CD4-positive, alpha-beta memory T cell (primary cell): ENCODE measurements at regions not wholly inside any gene's neighbourhood (a gene's known extent, or its start where the extent isn't known, plus 50 kb on each side); places are given as distances from the start of the nearest gene placed in this dataset.

Experiments used
- CTCF ChIA-PET: fragments of 350-600 bp; sonication (Branson Sonifier 250); formaldehyde crosslinking; loops from one replicate; lab custom pipeline; 2021; ENCODE audit warnings: inconsistent platforms; ENCODE audit not compliant: partially characterized antibody; lab: Charles Lee
- POLR2A ChIA-PET: fragments of 350-600 bp; sonication (Branson Sonifier 250); formaldehyde crosslinking; loops from one replicate; lab custom pipeline; 2021; ENCODE audit not compliant: partially characterized antibody; lab: Charles Lee
- DNase-seq, 5 donors: peaks; one replicate each; pipeline versions ENCODE4 v3.0.0 to v3.0.0-alpha.2; 2020 to 2022; ENCODE audit warnings: mixed read lengths in 1 of 5
- H3K27ac ChIP-seq: one replicate; pipeline ENCODE4 v1.7.0; 2013; ENCODE audit warnings: low read depth, low read length
- H3K27me3 ChIP-seq: 2 replicates; pipeline ENCODE4 v1.7.0; 2013; ENCODE audit warnings: mild to moderate bottlenecking, low read length, moderate library complexity; ENCODE audit not compliant: insufficient read depth
- H3K36me3 ChIP-seq: 2 replicates; pipeline ENCODE4 v1.7.0; 2013; ENCODE audit warnings: mild to moderate bottlenecking, low read length, moderate library complexity; ENCODE audit not compliant: insufficient read depth
- H3K4me1 ChIP-seq: 2 replicates; pipeline ENCODE4 v1.7.0; 2013; ENCODE audit warnings: mild to moderate bottlenecking, low read length, moderate library complexity; ENCODE audit not compliant: insufficient read depth
- H3K4me3 ChIP-seq, 2 donors: one replicate each; pipeline ENCODE4 v1.7.0; 2013; ENCODE audit warnings: low read length in 2 of 2, mild to moderate bottlenecking in 1 of 2
- H3K9me3 ChIP-seq, 2 donors: one replicate each; pipeline ENCODE4 v1.7.0; 2013; ENCODE audit warnings: low read length in 2 of 2, control low read depth in 1 of 2; ENCODE audit not compliant: control insufficient read depth in 1 of 2
- H3K27ac Mint-ChIP-seq, 7 donors: one replicate each; pipeline ENCODE4 v1.8.0; 2020 to 2021; ENCODE audit warnings: mixed read lengths in 7 of 7, mild to moderate bottlenecking in 6 of 7, inconsistent platforms in 3 of 7, moderate library complexity in 3 of 7
- H3K27me3 Mint-ChIP-seq, 2 donors: one replicate each; pipeline ENCODE4 v1.8.0; 2020 to 2021; ENCODE audit warnings: mixed read lengths in 2 of 2
- H3K36me3 Mint-ChIP-seq, 2 donors: one replicate each; pipeline ENCODE4 v1.8.0; 2020 to 2021; ENCODE audit warnings: mixed read lengths in 2 of 2, inconsistent platforms in 1 of 2, mild to moderate bottlenecking in 1 of 2
- H3K4me1 Mint-ChIP-seq, 4 donors: one replicate each; pipeline ENCODE4 v1.8.0; 2020 to 2021; ENCODE audit warnings: mixed read lengths in 4 of 4, mild to moderate bottlenecking in 1 of 4
- H3K4me3 Mint-ChIP-seq, 8 donors: one replicate each; pipeline ENCODE4 v1.8.0; 2020 to 2021; ENCODE audit warnings: mixed read lengths in 8 of 8, mild to moderate bottlenecking in 7 of 8, moderate library complexity in 6 of 8, inconsistent platforms in 3 of 8
- H3K9me3 Mint-ChIP-seq, 8 donors: one replicate each; pipeline ENCODE4 v1.8.0; 2020 to 2021; ENCODE audit warnings: mixed read lengths in 8 of 8, mild to moderate bottlenecking in 5 of 8, inconsistent platforms in 3 of 8, moderate library complexity in 1 of 8
- intact Hi-C: fragments of 100-400 bp; cut with micrococcal nuclease; formaldehyde crosslinking; loops from one replicate; pipeline ENCODE4 v1.15.1; 2023

DNA sequence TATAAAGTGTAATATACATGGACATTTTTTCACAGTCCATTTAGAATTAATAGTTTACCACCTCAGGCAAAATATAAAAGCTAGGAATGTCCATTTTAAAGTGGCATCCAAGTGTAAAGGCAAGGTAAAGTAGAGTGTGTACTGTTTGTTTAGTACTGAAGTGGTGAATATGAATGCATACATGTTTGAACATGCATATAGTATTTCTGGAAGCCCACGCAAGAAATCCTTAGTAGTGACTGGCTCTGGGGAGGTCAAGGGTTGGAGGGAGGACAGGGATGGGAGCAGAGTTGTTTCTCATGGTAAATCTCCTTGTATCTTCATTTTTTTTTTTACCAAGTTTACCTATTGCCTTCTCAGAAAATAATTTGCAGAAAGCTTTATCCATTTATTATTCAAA lies 129.2 kb downstream of the UNC5CL start:
- Mint-ChIP-seq H3K4me1 (no peaks in the 10 kb centered on the region), H3K27me3 (peaks cover 0 to 9% of the 10 kb centered on the region in 2 donors), H3K36me3 (no peaks in the 10 kb centered on the region), H3K9me3 (peaks cover 0 to 2% (median 0%) of the 10 kb centered on the region in 8 donors), H3K4me3 (no peak overlapping the region), H3K27ac (no peak overlapping the region)
- intact Hi-C loops = no loop called here
- Histone ChIP-seq H3K36me3 (no peaks in the 10 kb centered on the region), H3K27me3 (no peaks in the 10 kb centered on the region), H3K4me1 (no peaks in the 10 kb centered on the region), H3K27ac (no peak overlapping the region), H3K4me3 (no peak overlapping the region), H3K9me3 (no peaks in the 10 kb centered on the region)
- ChIA-PET POLR2A (no interaction called here), CTCF (interaction anchor here (1.5 kb wide), 1 partner anchor 12 kb away, joined by 3 read pairs; no protein-coding TSS in a partner anchor)
- no peak for DNase-seq

DNA sequence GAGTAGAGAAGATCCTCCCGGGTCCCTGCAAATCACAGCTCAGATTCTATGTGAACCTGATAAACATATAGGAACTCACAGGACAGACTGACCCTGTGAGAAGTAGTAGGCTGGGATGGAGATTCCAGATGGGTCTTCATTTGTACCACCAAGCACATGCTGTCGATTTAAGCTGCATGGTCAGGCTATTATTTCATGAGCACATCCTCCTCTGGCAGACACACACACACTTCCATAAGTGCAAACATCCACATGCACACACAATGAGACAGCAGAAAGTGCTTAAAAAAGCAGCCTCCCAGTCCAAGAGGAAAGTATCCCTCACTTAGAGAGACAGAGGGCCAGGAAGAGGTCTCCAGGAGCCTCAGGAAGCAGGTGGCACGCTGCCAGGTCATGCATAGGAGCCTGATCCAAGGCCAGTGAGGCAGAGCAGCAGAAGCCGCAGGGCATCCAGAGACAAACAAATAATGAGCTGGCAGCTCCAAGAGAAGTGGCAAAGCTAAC lies 131.8 kb downstream of the UNC5CL start:
- ChIA-PET CTCF (no interaction called here), POLR2A (no interaction called here)
- Histone ChIP-seq H3K27me3 (no peaks in the 10 kb centered on the region), H3K4me3 (no peak overlapping the region), H3K4me1 (no peaks in the 10 kb centered on the region), H3K27ac (no peak overlapping the region), H3K36me3 (no peaks in the 10 kb centered on the region), H3K9me3 (no peaks in the 10 kb centered on the region)
- no peak overlapping the region for H3K27ac Mint-ChIP-seq
- H3K36me3 Mint-ChIP-seq = no peaks in the 10 kb centered on the region
- no peak for DNase-seq
- no peak overlapping the region for H3K4me3 Mint-ChIP-seq
- H3K9me3 Mint-ChIP-seq = no peaks in the 10 kb centered on the region
- H3K27me3 Mint-ChIP-seq = peaks cover 1 to 10% of the 10 kb centered on the region in 2 donors
- H3K4me1 Mint-ChIP-seq = no peaks in the 10 kb centered on the region
- intact Hi-C loops = no loop called here

DNA sequence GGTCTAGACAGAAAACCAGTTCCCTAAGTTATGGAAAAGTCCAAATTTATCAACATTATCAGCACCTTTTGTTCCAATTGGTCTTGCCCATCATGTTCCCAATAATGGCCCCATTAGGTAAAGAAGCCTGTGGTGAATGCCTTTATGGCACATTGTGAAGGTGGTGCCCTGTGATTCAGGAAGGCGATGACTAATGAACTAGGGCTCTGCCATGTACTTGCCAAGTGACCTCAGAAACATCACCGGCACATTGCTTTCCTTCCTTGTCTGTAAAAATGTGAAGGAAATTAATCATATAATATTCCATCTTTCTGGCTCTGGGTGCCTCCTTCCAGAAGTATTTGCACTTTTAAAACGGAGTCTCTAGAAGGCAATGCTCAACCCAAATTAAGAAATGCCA lies 132.3 kb downstream of the UNC5CL start:
- no peak overlapping the region for H3K27ac ChIP-seq
- no peaks in the 10 kb centered on the region for H3K4me1 ChIP-seq
- no peaks in the 10 kb centered on the region for H3K9me3 ChIP-seq
- Mint-ChIP-seq H3K4me3 (no peak overlapping the region), H3K27me3 (peaks cover 1 to 10% of the 10 kb centered on the region in 2 donors), H3K9me3 (no peaks in the 10 kb centered on the region), H3K27ac (no peak overlapping the region), H3K4me1 (no peaks in the 10 kb centered on the region), H3K36me3 (no peaks in the 10 kb centered on the region)
- no peaks in the 10 kb centered on the region for H3K27me3 ChIP-seq
- no peaks in the 10 kb centered on the region for H3K36me3 ChIP-seq
- ChIA-PET POLR2A (no interaction called here), CTCF (no interaction called here)
- intact Hi-C loops = no loop called here
- H3K4me3 ChIP-seq = no peak overlapping the region
- DNase-seq = no peak

DNA sequence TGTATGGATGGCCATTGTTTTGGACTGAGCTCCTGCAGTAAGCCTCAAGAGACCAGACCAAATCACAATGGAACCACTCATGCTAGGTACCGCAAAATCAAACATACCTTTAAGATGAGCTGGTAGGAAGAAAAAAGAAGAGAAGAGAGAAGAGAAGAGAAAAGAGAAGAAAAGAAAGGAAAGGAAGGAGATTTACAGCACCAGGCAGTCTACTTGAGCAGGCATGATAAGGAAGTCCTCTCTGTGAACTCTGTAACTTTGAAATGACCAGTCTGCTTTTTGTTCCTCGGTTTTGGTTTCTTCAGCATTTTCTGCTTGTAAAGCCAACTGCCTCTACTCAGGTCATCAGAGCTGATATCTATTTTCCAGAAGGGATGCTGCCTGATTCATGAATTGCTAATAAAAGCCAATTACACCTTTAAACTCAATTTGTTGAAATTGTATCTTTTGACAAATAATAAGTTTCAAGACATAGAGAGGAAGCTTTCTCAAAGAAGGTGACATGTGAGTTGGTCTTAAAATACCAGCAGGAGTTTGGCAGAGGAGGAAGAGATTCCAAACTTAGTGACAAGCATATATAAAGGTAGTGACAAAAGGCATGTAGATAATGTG lies 134.3 kb downstream of the UNC5CL start:
- ChIA-PET CTCF (no interaction called here), POLR2A (no interaction called here)
- no peaks in the 10 kb centered on the region for H3K27me3 ChIP-seq
- Mint-ChIP-seq H3K36me3 (no peaks in the 10 kb centered on the region), H3K9me3 (no peaks in the 10 kb centered on the region), H3K4me1 (no peaks in the 10 kb centered on the region), H3K4me3 (no peak overlapping the region), H3K27ac (no peak overlapping the region), H3K27me3 (peaks cover 3 to 8% of the 10 kb centered on the region in 2 donors)
- H3K36me3 ChIP-seq = no peaks in the 10 kb centered on the region
- H3K9me3 ChIP-seq = no peaks in the 10 kb centered on the region
- no peak for DNase-seq
- H3K4me3 ChIP-seq = no peak overlapping the region
- H3K27ac ChIP-seq = no peak overlapping the region
- intact Hi-C loops = no loop called here
- H3K4me1 ChIP-seq = no peaks in the 10 kb centered on the region

DNA sequence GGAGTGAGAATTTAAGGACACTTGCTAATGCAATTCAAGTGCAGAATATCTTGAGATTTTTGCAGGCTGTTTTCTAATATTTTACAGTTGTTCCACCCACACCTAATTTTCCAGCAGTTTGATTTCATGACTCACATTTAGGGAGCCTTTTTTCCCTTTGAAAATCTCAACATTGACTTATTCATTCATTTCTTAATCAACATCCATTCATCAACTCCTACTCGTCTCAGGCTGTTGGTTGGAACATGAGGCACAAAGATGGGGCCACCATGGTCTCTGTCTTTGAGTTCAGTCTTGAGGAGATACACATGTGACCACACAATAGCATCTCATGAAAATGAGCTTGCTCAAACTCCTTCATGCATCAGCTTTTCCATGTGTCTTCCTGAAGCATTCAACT lies 135.6 kb downstream of the UNC5CL start:
- H3K27ac Mint-ChIP-seq = no peak overlapping the region
- H3K9me3 Mint-ChIP-seq = no peaks in the 10 kb centered on the region
- H3K9me3 ChIP-seq = no peaks in the 10 kb centered on the region
- POLR2A ChIA-PET = no interaction called here
- DNase-seq = no peak
- H3K4me3 ChIP-seq = no peak overlapping the region
- H3K27me3 Mint-ChIP-seq = peaks cover 6 to 8% of the 10 kb centered on the region in 2 donors
- H3K27ac ChIP-seq = no peak overlapping the region
- no peaks in the 10 kb centered on the region for H3K4me1 Mint-ChIP-seq
- no peak overlapping the region for H3K4me3 Mint-ChIP-seq
- CTCF ChIA-PET = no interaction called here
- intact Hi-C loops = no loop called here
- no peaks in the 10 kb centered on the region for H3K4me1 ChIP-seq
- H3K36me3 ChIP-seq = no peaks in the 10 kb centered on the region
- no peaks in the 10 kb centered on the region for H3K36me3 Mint-ChIP-seq
- H3K27me3 ChIP-seq = no peaks in the 10 kb centered on the region

- no peaks in the 10 kb centered on the region for H3K36me3 Mint-ChIP-seq
- ChIA-PET CTCF (no interaction called here), POLR2A (no interaction called here)
- no peaks in the 10 kb centered on the region for H3K4me1 Mint-ChIP-seq
- intact Hi-C loops = no loop called here
- H3K4me3 ChIP-seq = no peak overlapping the region
- H3K27me3 ChIP-seq = no peaks in the 10 kb centered on the region
- no peak overlapping the region for H3K4me3 Mint-ChIP-seq
- no peaks in the 10 kb centered on the region for H3K36me3 ChIP-seq
- DNase-seq = no peak
- peaks cover 10% of the 10 kb centered on the region in 2 donors for H3K27me3 Mint-ChIP-seq
- no peaks in the 10 kb centered on the region for H3K9me3 ChIP-seq
- no peak overlapping the region for H3K27ac Mint-ChIP-seq
- H3K4me1 ChIP-seq = no peaks in the 10 kb centered on the region
- H3K9me3 Mint-ChIP-seq = peaks cover 0 to 1% (median 0%) of the 10 kb centered on the region in 8 donors
- no peak overlapping the region for H3K27ac ChIP-seq
Measured at GRCh38 chr6:40901322-40902055, 137.5 kb downstream of the UNC5CL start.

- CTCF ChIA-PET = no interaction called here
- Histone ChIP-seq H3K27me3 (no peaks in the 10 kb centered on the region), H3K4me1 (no peaks in the 10 kb centered on the region), H3K9me3 (no peaks in the 10 kb centered on the region), H3K27ac (no peak overlapping the region), H3K4me3 (no peak overlapping the region), H3K36me3 (no peaks in the 10 kb centered on the region)
- intact Hi-C loops = no loop called here
- Mint-ChIP-seq H3K27ac (no peak overlapping the region), H3K36me3 (no peaks in the 10 kb centered on the region), H3K27me3 (peaks cover 10% of the 10 kb centered on the region in 2 donors), H3K4me1 (no peaks in the 10 kb centered on the region), H3K4me3 (no peak overlapping the region), H3K9me3 (peaks cover 0 to 1% (median 0%) of the 10 kb centered on the region in 8 donors)
- POLR2A ChIA-PET = no interaction called here
- no peak for DNase-seq
Measured at GRCh38 chr6:40900791-40901190, 138.2 kb downstream of the UNC5CL start.
